DMS 273 treated with DMSO at 0.1 percent for 48 hours (cell line): ENCODE measurements at regions not wholly inside any gene's neighbourhood (a gene's known extent, or its start where the extent isn't known, plus 50 kb on each side); places are given as distances from the start of the nearest gene placed in this dataset.
A peak's percentile ranks its signal among the peaks of the same experiment; 100 is the strongest.

Experiments used
- DNase-seq: peaks from one replicate; lab custom pipeline; 2025; lab: John Stamatoyannopoulos, UW

GRCh38 chr1:29511436-29511835, 275.1 kb downstream of the PTPRU start:
- DNase-seq, result no peak

DNA sequence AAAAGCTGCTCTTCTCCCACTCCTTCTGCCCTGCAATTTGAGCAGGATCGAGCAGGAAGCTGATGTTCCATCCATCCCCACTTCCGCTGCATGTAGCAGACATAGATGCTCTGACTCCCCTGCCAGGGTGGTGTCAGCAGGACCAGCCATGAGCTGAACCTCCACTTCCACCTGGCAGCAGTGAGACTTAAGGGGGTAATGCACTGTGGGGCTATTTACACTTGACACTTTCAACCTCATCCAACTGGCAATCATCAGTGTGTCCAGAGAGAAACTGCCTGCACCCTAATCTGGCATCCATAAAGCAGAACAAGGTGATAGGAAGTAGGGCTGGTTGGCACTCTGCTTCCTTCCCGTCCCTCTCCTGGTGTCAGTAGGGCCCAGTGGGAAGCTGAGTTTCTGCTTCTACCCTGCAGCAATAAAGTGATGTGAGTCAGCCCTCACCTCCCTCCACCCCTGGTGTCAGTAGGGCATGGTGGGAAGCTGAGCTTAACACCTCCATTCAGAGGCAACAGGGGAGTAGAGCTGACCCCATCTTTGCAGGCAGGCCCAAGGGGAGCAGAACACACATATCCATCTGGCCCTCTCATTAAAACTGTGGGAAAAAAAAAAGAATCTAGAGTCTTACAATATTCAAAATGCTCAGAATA, 272.3 kb downstream of the PTPRU start:
- no peak for DNase-seq

DNA sequence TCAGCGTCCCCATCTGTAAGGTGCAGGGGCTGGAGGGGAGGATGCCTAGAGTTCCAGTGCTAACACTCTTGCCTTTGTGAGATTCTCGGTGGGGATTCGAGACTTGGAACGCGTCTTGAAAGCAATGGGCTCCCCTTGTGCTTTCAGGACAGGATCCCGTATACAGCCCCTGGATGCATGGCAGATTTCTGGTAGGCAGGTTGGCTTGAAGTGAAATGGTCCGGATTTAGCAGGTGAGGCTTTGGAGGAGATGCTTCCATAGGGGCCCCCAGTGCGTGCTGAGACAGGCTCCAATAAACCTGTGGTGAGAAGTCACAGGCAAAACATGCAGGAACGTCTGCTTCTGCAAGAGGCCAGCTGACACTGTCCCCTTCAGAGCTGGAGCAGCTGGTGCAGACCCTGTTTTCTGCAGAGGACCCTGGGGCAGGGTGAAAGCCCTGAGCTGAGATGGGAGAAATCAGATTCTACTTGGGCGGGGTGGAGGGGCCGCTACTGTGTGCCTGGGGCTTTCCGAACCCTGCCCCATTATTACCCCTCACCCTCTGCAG, 270.4 kb downstream of the PTPRU start:
- no peak for DNase-seq

DNA sequence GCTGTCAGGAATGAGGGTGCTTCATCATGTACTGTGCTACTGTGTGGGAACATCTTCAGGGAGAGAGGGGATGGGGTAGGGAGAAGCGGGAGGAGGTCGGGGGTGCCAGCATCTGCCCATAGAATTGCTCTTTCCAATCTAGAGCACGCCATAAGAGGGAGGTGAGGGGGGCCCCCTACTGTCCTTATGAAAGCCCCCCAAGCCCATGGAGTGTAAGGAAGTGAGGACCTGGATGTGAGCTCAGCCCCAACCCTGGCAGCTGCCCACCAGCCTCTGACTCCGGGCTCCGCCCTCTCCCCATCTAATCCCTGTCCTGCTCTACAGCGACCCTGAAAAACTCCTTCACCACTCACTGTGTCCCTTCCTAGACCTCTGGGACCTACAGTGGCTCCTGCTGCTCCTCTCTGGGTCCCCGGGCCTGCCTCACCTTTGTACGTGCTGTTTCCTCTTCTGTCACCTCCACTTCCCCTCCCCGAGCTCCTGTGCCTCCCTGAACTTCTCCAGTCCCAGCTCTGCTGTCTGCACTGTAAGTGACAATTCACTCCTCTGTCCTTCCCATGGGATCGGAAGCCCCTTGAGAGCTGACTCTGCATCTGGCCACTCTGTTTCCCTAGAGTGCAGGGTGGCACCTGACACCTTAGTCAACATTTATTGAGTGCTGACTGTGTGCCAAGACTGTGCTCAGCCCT, 269.4 kb downstream of the PTPRU start:
- DNase-seq, result no peak

- no peak for DNase-seq
Observed at GRCh38 chr1:29504709-29505410, 268.5 kb downstream of the PTPRU start.

- DNase-seq, result no peak
Observed at GRCh38 chr1:29504196-29504595, 267.9 kb downstream of the PTPRU start.

DNA sequence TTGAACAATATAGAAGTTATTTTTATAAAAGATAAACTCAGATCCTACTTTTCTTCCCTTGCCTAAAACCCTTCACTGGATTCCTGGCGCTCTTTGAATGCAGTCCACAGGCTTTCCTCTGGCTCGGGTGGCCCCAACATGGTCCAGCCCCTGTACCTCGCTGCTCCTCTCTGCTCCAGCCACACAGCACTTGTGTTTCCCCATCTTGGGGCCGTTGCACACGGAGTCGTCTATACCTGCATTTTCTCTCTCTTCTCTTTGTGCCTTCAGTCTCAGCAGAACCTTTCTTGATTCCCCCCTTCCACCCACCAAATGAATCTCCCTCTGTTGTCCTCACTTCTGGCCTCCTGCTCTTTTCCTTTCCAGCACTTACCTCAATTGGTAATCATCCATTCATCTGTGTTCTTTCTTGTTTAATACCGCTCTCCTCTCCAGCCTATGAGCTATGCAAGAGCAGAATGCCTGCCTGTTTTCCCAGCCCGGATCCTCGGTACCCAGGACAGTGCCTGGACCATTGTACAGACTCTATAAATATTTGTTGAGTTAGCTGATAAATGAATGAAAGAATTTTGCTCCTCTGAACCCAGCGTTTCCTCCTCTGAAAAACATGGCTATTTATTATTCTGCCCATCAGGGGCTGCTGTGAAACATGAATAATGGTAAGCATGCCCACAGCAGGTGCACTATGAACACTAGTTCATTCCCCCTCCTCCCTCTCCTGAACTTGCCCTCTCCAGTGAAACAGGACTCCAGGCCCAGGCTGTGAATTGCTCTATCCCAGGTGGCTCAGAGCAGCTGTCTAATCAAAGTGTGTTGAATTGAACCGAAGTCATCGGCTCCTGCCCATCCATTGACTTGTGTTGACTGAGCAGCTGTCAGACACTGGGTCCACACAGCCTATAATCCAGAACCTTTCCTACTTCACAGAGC, 266.9 kb downstream of the PTPRU start:
- DNase-seq, result peak; percentile 49

DNA sequence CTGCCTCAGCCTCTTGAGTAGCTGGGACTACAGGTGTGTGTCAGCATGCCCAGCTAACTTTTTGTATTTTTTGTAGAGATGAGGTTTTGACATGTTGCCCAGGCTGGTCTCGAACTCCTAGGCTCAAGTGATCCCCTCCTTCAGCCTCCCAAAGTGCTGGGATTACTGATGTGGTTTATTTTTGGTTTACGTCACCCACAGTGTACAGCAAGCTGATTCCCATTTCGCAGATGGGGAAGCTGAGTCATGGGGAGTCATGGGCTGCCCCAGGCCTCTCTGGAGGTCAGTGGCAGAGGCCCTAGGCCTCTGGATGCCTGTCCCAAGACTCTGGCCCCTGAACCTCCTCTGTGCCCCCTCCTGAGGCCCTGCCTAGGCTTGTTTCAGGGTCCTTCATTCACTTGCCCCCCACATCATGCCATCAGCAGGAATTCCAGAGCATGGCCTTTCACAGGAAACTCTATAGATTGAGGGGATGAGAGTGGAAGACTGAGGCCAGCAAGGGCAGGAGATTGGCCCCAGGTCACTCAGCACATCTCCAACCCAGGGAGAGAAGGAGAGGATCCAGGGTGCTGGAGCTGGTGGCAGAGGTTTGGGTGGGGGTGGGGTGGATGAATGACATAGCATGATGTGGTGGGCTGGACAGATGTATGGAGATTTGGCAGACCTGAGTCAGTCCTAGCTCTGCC, 266.0 kb downstream of the PTPRU start:
- no peak for DNase-seq

DNA sequence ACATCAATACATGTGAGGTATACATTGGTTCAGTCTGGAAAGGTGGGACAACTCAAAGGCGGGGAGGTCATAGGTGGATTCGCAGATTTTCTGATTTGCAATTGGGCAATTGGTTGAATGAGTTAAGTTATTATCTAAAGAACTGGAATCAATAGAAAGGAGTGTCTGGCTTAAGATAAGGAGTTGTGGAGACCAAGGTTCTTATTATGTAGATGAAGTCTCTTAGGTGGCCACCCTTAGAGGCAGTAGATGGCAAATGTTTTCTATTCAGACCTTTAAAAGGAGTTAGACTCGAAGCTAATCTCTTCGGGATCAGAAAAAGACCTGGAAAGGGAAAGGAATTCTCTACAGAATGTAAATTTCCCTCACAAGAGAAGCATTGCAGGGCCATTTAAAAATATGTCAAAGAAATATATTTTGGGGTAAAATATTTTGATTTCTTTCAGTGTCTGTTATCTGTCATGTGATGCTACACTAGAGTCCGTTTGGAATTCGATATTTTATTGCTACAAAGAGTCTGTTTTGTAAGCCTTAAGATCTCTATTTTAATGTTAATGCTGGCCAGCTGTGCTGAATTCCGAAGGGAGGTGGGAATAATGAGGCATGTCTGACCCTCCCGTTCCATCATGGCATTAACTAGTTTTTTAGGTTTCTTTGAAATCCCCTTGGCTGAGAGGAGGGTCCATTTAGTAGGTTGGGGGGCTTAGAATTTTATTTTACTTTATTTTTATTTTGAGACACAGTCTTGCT, 265.1 kb downstream of the PTPRU start:
- DNase-seq, result no peak

DNA sequence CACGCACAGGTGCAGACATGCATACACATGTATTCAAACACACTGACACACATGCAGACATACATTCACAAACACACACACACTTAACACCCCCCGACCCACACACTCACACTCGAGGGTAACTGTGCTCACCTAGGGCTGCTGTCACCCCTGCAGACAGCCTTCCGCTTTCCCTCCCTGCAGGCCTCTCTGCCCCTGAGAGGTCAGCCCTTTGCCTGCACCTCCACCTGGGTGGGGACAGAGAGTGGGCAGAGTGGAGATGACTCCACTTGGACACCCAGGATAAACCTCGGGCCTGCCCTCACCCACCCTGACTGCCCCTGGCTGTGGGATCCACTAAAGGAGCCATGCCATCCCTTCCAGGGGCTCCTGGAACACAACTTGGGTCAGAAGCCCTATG, 264.3 kb downstream of the PTPRU start:
- no peak for DNase-seq

GRCh38 chr1:29500041-29500440, 263.7 kb downstream of the PTPRU start:
- no peak for DNase-seq

DNA sequence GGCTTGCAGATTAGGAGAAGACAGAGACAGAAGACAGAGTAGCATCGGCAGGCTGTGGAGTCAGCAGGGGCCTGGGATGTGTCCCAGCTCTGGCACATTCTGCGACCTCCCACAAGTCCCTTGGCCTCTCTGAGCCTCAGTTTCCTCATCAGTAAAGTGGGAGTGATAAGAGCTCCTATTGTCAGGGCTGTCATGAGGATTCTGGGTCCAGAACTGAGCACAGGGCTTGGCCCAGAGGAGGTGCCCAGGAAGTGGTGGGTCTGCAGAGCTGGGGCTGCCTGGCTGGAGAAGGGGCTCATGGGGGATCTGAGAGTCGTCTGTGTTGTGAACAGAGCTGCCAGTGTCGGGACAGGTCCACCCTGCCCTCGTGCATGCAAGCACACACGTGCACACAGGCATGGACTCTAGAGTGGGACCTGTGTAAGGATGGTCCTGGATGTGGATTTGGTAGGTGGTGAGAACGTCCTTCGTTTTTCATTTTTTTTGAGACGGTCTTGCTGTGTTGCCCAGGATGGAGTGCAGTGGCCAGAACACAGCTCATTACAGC, 262.9 kb downstream of the PTPRU start:
- no peak for DNase-seq

DNA sequence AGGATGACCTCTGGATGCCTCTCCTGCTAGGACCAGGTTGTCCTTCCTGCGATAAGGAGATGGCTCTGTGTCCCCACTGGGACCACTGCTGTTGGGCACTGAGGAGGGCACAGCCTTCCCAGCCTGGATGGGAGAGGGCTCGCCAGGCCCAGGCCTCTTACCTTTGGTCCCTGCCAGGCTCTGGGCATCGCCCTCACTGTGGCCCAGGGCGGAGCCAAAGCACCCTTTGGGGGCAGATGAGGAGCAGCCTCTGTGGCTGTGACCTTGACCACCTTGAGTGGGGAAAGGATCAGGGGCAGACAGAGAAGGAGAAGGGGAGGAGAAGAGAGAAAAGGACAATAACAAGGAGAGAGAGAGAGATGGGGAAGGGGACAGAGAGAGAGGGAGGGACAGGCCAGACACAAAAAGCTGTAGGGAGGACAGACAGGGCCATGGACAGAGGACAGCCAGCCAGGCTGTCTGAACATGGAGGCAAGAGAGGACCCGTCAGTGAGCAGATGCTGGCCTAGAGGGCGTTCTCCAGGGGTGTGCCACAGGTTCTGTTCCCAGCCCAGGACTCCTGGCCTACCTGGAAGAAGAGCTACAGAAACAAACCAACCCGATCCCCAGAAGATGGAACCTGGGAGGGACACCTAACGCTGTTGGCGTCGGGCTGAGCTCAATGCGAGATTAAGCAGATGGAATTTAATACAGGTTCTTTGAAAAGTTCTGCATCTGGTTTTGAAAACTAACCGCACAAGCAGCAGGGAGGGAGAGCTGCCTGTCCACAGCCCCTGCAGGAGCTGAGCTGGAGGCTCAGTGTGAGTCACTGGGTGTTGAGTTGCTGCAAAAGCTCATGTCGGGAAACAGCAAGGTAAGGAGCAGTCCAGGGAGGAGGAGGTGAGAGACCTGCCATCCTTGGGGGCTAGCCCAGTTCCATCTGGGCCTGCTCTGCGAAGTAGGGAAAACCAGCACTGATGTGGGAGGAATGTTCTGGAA, 262.1 kb downstream of the PTPRU start:
- DNase-seq, result no peak

DNA sequence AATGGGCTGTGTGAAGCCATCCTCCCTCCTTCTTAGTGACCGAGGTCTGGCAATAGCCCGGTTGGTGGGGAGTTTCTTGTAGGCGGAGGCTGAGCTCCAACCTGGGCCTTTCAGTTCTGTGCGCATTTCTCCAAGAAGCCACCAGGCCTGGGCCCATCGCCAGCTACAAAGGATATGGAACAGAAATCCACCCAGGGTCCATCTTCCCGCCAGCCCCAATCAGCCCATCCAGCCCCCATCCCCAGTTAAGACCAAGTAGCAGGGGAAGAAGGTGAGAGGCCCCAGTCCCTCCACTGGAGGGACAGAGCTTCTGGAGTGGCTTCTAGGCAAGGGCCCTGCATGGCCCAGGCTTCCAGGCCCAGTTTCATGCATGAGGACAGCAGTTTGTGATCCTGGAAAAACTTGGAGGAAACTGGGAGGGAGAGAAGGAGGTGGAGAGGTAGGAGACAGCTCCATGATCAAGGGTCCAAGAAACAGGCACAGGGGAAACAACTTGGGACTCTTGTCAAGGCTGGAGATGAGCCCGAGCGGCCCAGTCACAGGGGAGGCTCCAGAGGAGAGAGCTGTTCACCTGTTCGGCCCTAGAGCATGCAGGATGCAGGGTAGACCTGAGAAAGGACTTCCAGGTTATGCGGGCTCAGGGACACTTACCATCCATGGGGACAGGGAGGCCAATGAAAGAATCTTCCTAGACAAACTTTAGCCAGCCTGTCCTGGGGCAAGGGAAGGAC, 261.2 kb downstream of the PTPRU start:
- DNase-seq, result no peak

DNA sequence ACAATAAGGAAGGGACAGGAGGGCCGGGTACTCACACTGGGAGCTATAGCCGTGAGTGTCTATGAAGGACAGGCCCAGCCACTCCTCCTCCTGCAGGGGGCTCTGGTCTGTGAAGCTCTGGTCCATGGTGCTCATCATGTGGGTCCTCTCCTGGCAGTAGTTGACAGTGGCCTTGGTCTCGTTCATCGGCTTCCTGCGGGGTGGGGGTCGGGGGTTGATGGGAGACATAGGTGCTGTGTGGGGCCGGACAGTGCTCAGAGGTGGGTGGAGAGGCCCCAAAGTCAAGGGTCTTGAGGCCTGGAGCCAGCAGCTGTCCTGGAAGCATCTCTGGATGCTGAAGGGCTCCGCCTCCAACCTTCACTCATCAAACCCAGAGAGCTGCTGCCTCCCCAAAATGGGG, 260.4 kb downstream of the PTPRU start:
- DNase-seq, result no peak

GRCh38 chr1:29490204-29490934, 254.0 kb downstream of the PTPRU start:
- DNase-seq, result no peak

GRCh38 chr1:29489471-29489870, 253.1 kb downstream of the PTPRU start:
- DNase-seq, result no peak
